GM12872 (cell line): ENCODE measurements at regions not wholly inside any gene's neighbourhood (a gene's known extent, or its start where the extent isn't known, plus 50 kb on each side); places are given as distances from the start of the nearest gene placed in this dataset.

Experiments used
- TF ChIP-seq, protein P1 (sequence below): IDR thresholded peaks from 3 replicates; pipeline ENCODE4 v1.5.1; 2011; ENCODE audit warnings: low read depth, mild to moderate bottlenecking, low read length, moderate library complexity; ENCODE audit not compliant: insufficient read depth

DNA sequence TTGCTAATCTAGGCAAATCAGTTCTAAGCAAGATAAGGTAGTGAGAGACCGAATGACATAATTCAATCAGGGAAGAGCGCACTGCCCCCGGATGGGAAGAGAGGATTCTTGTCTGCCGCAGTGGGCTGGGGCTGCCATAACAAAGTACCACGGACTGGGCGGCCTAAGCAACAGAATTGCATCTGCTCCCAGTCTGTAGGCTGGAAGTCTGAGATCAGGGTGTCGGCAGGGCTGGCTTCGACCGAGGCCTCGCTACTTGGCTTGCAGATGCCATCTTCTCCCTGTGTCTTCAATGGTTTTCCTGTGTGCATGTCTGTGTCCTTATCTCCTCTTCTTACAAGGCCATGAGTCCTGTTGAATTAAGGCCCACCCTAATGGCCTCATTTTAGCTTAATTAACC is 59.7 kb upstream of the TMEM72 start:
- TF ChIP-seq, protein P1, sequence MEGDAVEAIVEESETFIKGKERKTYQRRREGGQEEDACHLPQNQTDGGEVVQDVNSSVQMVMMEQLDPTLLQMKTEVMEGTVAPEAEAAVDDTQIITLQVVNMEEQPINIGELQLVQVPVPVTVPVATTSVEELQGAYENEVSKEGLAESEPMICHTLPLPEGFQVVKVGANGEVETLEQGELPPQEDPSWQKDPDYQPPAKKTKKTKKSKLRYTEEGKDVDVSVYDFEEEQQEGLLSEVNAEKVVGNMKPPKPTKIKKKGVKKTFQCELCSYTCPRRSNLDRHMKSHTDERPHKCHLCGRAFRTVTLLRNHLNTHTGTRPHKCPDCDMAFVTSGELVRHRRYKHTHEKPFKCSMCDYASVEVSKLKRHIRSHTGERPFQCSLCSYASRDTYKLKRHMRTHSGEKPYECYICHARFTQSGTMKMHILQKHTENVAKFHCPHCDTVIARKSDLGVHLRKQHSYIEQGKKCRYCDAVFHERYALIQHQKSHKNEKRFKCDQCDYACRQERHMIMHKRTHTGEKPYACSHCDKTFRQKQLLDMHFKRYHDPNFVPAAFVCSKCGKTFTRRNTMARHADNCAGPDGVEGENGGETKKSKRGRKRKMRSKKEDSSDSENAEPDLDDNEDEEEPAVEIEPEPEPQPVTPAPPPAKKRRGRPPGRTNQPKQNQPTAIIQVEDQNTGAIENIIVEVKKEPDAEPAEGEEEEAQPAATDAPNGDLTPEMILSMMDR, result no peak

DNA sequence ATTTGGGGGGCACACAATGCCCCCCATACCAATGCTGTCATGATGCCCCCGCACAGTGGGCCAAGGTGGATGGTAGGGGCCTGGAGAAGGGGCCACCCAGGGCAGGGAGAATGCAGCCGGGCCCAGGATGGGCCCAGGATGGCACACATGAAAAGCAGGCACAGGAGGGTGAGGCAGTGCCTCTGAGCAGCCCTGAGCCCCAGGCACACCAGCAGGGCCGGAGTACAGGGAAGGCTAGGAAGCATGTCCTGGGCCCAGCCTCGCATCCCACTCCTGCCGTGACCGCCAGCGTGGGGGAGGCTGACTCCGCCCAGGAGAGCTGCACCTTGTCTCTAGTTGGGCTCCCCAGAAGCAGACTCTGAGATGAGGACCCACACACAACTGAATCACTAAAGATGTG is 59.3 kb upstream of the TMEM72 start:
- TF ChIP-seq, protein P1, result no peak

DNA sequence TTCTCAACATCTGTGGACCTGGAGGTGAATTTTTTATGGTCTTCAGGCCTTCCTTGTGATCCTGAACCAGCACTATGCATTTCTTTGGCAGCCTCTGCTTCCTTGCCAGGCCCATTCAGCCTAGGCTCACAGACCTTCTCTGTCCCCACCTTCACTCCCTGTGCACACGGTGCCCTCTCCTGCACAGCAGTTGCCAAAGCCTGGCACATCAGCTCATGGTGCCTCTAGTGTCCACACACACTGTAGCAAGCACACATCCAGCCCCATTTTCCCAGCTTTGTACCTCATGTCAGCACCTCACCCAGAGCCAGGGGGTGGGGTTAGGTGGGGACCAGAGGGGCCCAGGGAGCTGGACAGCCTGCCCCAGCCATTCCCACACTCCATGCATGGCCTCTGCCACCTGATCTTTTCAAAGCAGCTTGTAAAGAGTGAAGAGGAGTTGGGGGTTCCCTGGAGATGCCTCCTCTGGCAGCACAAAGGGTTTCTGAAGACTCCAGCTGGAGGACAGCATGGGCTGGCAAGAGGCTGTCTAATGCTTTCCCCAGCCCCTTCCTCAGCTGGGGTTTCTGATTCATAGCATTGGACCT is 57.9 kb upstream of the TMEM72 start:
- TF ChIP-seq, protein P1, result no peak

DNA sequence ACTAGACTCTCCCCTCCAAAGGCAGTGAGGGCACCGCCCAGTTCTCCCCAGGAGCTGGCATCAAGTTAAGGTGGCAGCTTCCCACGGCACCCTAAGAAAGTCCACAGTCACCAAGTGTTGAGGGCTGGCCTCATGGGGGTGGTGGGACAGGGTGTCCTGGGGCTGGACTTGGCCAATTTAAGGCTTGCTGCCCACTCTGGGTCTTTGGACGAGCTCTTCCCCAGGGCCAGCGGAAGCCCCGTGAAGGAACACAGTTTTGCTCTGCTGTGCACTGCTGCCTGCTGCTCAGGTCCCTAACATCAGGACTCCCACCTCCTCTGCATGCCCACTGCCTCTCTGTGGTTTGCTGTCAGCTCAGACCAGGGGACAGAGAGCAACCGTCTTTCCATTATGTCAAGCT is 57.3 kb upstream of the TMEM72 start:
- TF ChIP-seq, protein P1, result no peak

DNA sequence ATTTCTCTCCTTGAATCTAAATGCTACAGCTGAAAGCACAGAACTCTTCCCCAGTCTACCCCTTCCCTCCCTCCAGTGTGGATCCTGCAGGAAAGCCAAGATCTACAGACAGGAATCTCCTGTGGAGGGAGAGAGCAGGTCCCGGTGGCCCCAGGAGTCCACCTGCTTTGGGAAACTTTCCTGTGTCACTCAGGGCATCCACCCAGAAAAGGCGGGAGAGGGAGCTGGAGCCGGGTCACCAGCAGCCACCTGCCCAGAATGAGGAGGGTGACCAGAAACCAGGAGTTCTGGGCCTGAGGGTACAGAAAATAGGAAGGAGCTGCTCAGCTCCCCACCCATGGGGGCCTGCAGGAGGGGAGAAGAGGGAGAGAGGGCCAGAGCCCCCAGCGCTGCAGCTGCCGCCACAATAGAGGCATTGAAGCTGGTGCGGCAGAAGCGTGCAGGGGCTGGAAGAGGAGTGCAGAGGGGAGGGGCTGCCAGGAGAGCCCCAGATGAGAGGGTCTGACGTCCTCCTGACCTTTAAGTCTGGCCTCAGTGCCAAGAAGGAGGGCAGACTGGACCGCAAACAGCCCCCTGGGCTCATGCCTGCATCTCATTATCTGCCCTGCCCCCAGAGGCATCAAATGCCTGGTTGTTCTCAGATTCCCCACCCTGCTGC is 56.3 kb upstream of the TMEM72 start:
- TF ChIP-seq, protein P1, result no peak

DNA sequence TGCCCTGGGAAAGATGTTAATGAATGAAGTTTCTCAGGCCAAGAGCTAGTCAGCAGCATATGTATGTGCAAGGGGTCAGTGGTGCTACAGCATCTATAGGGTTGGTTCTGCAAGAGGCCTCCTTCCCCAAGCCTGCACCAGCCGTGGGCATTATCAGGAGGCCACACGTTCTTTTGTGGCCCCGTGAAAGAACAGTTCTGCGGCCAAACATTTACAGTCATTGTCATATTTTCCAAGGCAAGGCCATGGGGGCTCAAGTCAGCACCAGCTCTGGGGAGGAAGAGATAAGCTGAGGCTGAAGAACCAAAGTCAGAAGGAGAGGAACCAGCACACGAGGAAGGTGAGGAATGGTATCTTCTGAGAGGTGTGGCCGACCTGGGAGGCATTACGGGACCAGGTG is 54.4 kb upstream of the TMEM72 start:
- TF ChIP-seq, protein P1, result no peak

DNA sequence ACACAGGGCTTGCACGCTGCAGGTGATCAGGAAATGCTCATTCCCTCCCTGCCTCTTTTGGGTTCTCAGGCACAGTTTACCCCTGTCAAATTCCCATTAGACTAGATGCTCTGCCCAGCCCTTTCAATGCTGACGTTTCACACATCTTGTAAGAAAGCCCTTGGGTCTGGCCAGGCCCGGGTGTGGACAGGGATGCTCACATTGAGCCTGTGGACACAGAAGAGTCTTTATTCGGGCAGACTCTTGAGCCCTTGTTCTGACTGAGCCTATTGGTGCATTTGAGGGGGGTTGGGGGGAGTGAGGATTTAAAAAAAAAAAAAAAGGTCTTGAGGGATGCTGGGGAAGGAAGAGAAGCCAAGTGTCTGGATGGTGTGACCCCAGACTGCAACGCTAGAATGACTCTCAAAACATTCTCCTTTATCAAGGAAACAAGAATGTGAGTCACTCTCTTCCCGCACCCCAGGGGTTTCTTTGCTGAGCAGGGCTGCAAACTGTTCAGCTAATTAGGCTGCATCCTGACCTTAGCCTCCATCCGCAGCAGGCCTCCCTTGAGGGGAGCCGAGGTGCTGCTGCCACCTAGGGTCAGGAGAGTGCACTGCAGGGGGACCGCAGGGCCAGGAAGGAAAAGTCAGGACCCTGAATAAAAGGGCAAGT is 53.6 kb upstream of the TMEM72 start:
- TF ChIP-seq, protein P1, result peak; percentile 99
